ENCODE measurements at regions not wholly inside any gene's neighbourhood (a gene's known extent, or its start where the extent isn't known, plus 50 kb on each side); places are given as distances from the start of the nearest gene placed in this dataset.

- Histone ChIP-seq H3K27ac (no peak overlapping the region), H3K9me3 (no peaks in the 10 kb centered on the region), H3K4me3 (no peak overlapping the region), H3K4me1 (no peaks in the 10 kb centered on the region), H3K36me3 (no peaks in the 10 kb centered on the region), H3K27me3 (no peaks in the 10 kb centered on the region)
- TF ChIP-seq POLR2A (IDR thresholded peaks at IDR 0.05) (no peak), CTCF (IDR thresholded peaks at IDR 0.05) (no peak)
- 42 to 88% (median 54%) methylated on average over 2 of the region's 2 CpGs for WGBS, 4 donors
- DNase-seq (no peak), ATAC-seq (no peak)
- intact Hi-C loops (cut with DNase I), result no loop called here
Observed at GRCh38 chr2:167706800-167707199, 540.6 kb downstream of the STK39 start.

GRCh38 chr2:167703441-167703840 is 544.0 kb downstream of the STK39 start:
- no peaks in the 10 kb centered on the region for H3K4me1 ChIP-seq
- H3K27me3 ChIP-seq, result no peaks in the 10 kb centered on the region
- ATAC-seq (no peak), DNase-seq (no peak)
- H3K36me3 ChIP-seq, result no peaks in the 10 kb centered on the region
- H3K9me3 ChIP-seq, result no peaks in the 10 kb centered on the region
- intact Hi-C loops (cut with DNase I), result no loop called here
- H3K4me3 ChIP-seq, result no peak overlapping the region
- 73 to 85% (median 81%) methylated on average over 3 of the region's 3 CpGs for WGBS, 4 donors
- H3K27ac ChIP-seq, result no peak overlapping the region
- no peak for TF ChIP-seq CTCF (IDR thresholded peaks at IDR 0.05)
- no peak for TF ChIP-seq POLR2A (IDR thresholded peaks at IDR 0.05)

GRCh38 chr2:167702227-167702626 is 545.2 kb downstream of the STK39 start:
- WGBS, 4 donors, result 91 to 98% (median 95%) methylated on average over 1 of the region's 1 CpG

GRCh38 chr2:167701651-167702050 is 545.7 kb downstream of the STK39 start:
- Histone ChIP-seq H3K27me3 (no peaks in the 10 kb centered on the region), H3K9me3 (no peaks in the 10 kb centered on the region), H3K27ac (no peak overlapping the region), H3K36me3 (no peaks in the 10 kb centered on the region), H3K4me3 (no peak overlapping the region), H3K4me1 (no peaks in the 10 kb centered on the region)
- DNase-seq (no peak), ATAC-seq (no peak)
- 66 to 75% (median 68%) methylated on average over 4 of the region's 4 CpGs for WGBS, 4 donors
- intact Hi-C loops (cut with DNase I), result no loop called here
- no peak for TF ChIP-seq CTCF (IDR thresholded peaks at IDR 0.05)
- no peak for TF ChIP-seq POLR2A (IDR thresholded peaks at IDR 0.05)

More at GRCh38 chr2:167702227-167702626, 545.2 kb downstream of the STK39 start:
- Histone ChIP-seq H3K36me3 (no peaks in the 10 kb centered on the region), H3K27me3 (no peaks in the 10 kb centered on the region), H3K4me3 (no peak overlapping the region), H3K9me3 (no peaks in the 10 kb centered on the region), H3K4me1 (no peaks in the 10 kb centered on the region), H3K27ac (no peak overlapping the region)
- DNase-seq, result no peak
- ATAC-seq, result no peak
- no peak for TF ChIP-seq CTCF (IDR thresholded peaks at IDR 0.05)
- TF ChIP-seq POLR2A (IDR thresholded peaks at IDR 0.05), result no peak
- intact Hi-C loops (cut with DNase I), result no loop called here
